ENCODE measurements at regions not wholly inside any gene's neighbourhood (a gene's known extent, or its start where the extent isn't known, plus 50 kb on each side); places are given as distances from the start of the nearest gene placed in this dataset.

DNA sequence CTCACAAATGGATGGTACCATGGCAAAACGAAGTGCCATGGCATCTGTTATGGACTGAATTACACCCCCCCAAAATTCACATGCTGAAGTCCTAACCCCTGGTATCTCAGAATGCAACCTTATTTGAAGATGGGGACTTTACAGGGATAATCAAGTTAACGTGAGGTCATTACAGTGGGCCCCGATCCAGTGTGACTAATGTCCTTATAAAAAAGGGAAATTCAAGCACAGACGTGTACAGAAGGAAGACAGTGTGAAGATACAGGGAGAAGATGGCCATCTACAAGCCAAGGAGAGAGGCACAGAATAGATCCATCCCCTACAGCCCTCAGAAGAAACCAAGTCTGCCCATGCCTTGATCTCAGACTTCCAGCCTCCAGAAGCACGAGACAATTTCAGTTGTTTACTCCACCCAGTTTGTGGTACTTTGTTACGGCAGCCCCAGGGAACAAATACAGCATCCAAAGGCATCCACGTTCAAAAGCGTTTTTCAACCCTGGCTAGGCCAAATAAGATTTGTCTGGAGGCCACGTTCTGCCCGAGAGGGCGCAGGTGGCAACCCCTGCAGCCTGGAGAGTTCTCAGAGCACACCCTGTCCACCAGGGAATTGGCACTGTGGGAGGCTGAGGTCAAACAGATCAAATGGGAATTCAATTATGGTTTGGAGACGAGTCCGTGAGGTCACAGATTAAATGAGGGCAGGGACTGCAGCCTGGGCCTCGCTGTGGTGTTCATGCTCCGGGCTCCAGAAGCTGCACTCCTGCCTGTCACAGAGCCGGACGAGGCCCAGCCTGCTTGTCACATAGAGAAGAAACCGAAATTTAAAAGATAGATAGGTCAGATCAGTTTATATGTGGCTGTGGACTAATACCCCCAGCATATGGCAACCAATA lies 494.8 kb downstream of the SHQ1 start:
- DNase-seq (no peak), ATAC-seq (no peak)
- intact Hi-C loops (cut with DNase I, micrococcal nuclease), result no loop called here

DNA sequence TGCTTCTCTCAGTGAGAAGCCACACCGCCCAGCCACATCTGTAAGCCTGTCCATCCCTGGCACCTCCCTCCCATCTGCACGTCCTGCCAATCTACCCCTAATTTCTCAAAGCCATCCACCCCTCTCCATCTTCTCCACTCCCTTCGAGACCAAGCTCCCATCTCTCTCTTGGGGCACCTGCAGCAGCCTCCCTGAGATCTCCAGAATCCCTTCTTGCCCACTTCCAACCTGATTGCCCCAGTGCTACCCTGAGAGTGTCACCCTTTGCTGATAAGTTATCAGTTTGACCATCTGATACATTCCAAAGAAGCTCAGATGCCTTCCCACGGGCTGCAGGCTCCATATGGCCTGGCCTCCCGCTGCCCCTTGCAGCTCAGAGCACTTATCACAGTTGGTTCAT lies 496.1 kb downstream of the SHQ1 start:
- DNase-seq, result no peak
- ATAC-seq, result no peak
- intact Hi-C loops (cut with DNase I, micrococcal nuclease), result no loop called here

DNA sequence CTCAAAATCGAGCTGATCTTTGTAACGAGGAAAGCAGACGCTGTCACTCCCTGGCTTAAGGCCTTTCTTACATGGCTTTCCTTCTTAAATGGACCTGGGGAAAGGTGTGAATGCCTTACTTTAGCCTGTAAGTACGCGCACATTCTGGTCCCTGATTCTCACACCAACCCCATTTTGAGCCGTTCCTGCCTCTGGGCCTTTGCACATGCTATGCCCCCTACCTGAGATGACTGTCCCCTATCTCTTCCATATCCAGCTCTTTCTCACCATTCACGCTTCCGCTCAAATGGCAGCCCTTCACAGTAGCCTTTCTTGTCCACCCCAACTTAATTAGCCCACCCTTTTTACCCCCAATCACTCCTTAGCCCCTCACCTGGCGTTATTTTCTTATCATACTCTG lies 496.7 kb downstream of the SHQ1 start:
- intact Hi-C loops (cut with DNase I, micrococcal nuclease), result no loop called here
- no peak for DNase-seq
- no peak for ATAC-seq

DNA sequence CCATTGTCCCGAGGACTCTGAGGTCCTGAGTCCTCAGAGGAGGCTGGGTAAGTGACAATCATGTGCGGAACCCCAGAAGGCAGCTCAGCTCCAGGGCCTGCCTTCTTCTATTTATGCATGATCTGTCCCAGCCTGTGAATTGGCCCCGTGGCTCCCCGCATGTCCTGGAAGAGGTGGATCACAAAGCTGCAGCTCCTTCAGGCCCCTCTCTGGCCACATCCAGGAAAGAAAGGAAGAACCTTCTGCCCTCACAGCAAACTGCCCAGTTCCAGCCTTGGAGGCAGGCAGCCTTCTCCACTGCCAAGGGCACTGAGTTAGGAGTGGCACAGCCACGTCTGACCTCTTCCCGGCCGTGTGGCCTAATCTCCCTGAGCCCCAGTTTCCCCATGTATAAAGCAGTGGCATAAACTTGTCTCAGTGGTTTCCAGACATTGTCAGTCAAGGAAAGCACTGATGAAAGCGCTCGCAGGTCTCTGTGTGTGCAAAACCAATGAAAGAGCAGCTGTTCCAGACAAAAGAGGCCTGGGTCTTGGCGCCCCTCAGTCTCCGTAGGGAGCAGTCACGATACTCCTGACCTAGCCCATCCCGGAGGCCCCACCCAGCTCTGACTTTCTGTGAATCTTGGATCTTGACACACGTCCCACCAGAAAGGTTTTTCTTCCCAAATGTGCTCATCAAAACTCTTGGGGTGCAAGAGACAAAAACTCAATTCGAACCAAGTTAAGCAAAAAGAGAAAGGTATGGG lies 497.3 kb downstream of the SHQ1 start:
- DNase-seq (no peak), ATAC-seq (no peak)
- intact Hi-C loops (cut with DNase I, micrococcal nuclease), result no loop called here

GRCh38 chr3:72348357-72348756 lies 499.9 kb downstream of the SHQ1 start:
- no peak for DNase-seq
- intact Hi-C loops (cut with DNase I, micrococcal nuclease), result no loop called here
- ATAC-seq, result no peak

- intact Hi-C loops (cut with DNase I, micrococcal nuclease), result no loop called here
- DNase-seq (peak; percentile 77 to 86), ATAC-seq (peak; percentile 97)
These were observed 500.4 kb downstream of the SHQ1 start for GRCh38 chr3:72347819-72348319.

DNA sequence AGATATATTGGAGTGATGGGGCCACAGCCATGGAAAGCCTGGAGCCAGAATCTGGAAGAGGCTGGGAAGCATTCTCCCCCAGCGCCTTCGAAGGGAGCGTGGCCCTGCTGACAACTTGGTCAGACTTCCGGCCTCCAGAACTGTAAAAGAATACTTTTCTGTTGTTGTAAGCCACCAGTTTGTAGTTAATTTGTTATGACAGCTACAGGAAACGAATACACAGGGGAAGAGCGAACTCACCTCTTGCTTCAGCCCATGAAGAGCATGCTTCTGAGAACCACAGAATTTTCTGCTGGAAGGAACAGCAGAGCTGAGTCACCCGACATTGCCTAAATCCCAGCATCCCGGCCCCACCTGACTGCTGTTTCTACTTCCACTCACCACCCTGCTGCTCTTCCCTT lies 501.7 kb downstream of the SHQ1 start:
- DNase-seq (no peak), ATAC-seq (no peak)
- intact Hi-C loops (cut with DNase I, micrococcal nuclease), result no loop called here

DNA sequence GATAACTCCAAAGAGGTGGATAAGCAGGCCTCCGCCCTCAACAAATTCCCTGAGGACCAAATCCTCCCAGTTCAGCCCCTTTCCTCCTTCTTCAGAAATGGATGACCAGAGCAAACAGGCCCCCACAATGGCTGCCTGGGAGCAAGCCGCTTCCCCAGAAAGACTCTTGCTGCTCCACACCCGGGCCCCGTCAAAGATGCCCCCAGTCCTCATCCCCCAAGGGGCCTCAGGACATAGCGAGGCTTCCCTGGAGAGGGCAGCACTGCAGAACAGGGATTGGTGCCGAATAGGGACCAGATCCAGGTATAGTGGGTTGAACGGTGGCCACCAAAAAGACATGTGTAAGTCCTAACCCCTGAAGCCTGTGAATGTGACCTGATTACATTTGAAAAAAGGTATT lies 502.3 kb downstream of the SHQ1 start:
- intact Hi-C loops (cut with DNase I, micrococcal nuclease), result no loop called here
- no peak for ATAC-seq

GRCh38 chr3:72345237-72345878 lies 502.9 kb downstream of the SHQ1 start:
- intact Hi-C loops (cut with DNase I, micrococcal nuclease), result no loop called here
- ATAC-seq (no peak), DNase-seq (no peak)

More for the DNA sequence above, 502.3 kb downstream of the SHQ1 start:
- no peak for DNase-seq

DNA sequence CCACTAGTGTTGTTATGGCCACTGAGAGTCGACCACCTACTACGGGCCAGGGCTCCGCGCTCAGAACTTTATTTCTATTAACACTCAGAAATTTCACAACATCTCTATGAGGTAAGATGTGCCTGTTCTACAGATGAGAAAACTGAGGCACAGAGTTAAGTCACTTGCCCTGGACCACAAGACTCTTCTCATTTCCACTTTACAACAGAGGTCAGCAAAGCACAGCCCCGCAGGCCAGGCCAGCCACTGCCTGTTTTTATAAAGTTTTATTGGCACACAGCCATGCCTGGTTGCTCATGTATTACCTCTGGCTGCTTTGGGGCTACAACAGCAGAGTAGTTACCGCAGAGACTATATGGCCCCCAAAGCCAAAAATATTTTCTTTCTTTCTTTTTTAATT lies 503.6 kb downstream of the SHQ1 start:
- no peak for ATAC-seq
- intact Hi-C loops (cut with DNase I, micrococcal nuclease), result no loop called here
- DNase-seq, result no peak

DNA sequence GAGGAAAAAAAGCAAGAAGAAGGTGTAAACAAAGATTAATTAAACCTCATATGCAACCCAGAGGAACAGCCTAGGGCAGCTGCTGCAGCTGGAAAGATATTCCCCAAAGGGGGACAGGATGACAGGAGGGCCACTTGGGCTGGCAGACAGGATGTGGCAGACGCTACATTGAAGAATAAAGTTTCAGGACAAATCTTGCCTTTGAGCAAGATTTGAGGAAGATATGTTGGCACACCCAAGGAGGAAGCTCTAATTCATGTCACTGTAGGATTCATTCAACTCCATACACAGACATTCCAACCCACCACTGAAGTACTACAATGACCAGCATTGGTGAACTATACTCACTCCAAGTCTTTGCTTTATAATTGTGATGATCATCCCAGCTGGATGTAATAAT lies 504.0 kb downstream of the SHQ1 start:
- intact Hi-C loops (cut with DNase I, micrococcal nuclease), result no loop called here
- ATAC-seq, result no peak
- no peak for DNase-seq

DNA sequence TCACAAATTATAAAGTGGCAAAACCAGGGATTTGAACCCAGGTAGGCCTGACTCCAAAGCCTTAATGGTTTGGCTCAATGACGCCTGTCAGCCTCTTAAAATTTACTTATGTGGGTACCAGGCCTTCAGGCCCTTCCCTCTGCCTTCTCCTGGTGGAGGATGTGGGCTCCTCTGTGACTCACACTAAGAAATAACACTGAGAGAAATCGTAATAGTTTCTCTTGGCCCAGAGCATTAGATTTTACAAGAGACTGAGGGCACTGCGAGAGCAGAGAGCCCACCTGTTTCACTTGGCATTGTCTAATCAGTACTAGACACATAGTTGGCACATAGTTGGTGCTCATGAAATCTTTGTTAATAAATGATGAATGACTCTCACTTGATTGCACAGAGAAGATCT lies 505.2 kb downstream of the SHQ1 start:
- no peak for ATAC-seq
- DNase-seq, result no peak
- intact Hi-C loops (cut with DNase I, micrococcal nuclease), result no loop called here

- DNase-seq (no peak), ATAC-seq (no peak)
- intact Hi-C loops (cut with DNase I, micrococcal nuclease), result no loop called here
These were observed 505.8 kb downstream of the SHQ1 start for GRCh38 chr3:72342450-72342849.

DNA sequence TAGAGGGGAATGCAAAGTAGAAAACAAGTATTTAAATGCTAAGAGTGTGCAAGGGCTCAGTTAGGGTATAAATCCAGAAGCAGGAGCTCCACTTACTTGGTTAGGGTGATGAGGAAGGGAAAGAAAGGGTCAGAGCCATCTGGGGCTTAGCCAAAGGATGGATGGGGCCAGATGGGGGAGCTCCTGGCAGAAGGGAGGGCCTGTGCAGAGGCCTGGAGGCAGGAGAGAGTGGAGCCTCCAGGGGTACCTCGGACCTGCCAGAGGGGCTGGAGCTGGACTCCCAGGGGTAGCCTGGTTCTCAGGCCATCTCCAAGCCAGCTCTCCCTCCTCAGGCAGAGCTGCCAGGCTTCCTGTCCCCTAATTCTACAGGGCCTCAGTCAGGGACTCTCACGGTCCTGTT lies 506.3 kb downstream of the SHQ1 start:
- intact Hi-C loops (cut with DNase I, micrococcal nuclease), result no loop called here
- ATAC-seq (no peak), DNase-seq (no peak)

- no peak for ATAC-seq
- intact Hi-C loops (cut with DNase I, micrococcal nuclease), result no loop called here
- DNase-seq, result no peak
These were observed 506.9 kb downstream of the SHQ1 start for GRCh38 chr3:72341380-72341770.

DNA sequence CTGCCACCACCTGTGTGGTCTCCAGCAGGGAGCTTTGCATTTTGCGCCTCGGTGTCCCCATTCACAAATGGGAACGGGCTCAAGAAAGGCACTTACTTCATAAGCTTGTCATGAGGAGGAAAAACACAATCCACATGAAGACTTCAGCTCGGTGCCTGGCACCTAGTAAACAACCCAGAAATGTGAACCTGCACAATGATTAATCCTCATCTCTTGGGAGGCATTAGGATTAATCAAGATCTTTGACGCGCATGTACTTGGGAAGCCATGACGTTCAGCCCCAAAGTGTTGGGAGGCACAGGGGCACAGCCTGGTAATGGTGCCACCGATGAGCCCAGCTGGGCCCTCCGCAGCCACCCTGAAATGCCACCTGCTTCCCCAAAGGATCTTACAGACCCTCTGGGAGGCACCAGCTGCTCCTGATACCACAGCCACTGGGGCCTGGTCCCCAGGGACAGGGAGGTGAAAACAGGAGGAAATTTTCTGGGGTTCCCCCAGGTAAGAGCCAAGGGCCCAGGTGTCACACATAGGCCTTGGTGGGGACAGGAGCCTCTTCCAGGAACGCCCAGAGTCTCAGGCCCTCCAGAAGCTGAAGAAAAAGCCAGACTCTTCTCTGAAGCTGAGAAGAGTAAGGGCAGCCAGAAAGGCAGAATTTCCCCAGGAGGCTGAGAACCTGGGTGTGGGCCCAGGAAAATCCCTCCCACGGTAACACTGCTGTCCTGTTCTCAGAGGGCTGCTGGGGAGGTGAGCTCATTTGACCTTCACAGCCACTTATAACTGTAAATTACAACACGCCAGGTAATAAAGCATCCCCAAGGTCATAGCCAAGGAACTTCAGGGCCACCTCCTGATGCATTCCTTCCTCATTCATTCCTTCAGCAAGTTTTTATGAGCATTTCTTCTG lies 507.5 kb downstream of the SHQ1 start:
- intact Hi-C loops (cut with DNase I, micrococcal nuclease), result no loop called here
- no peak for ATAC-seq
- no peak for DNase-seq

- no peak for DNase-seq
- ATAC-seq, result no peak
- intact Hi-C loops (cut with DNase I, micrococcal nuclease), result no loop called here
These were observed 508.2 kb downstream of the SHQ1 start for GRCh38 chr3:72340056-72340455.

- ATAC-seq (no peak), DNase-seq (no peak)
- intact Hi-C loops (cut with DNase I, micrococcal nuclease), result no loop called here
These were observed 508.6 kb downstream of the SHQ1 start for GRCh38 chr3:72339670-72340030.

Data from left colon (tissue), 2 donors.